HT1080 (cell line): ENCODE measurements at regions not wholly inside any gene's neighbourhood (a gene's known extent, or its start where the extent isn't known, plus 50 kb on each side); places are given as distances from the start of the nearest gene placed in this dataset.
A peak's percentile ranks its signal among the peaks of the same experiment; 100 is the strongest.

Source experiments
- DNase-seq: peaks from one replicate; pipeline ENCODE4 v3.0.0-alpha.2; 2015; ENCODE audit warnings: low read depth

DNA sequence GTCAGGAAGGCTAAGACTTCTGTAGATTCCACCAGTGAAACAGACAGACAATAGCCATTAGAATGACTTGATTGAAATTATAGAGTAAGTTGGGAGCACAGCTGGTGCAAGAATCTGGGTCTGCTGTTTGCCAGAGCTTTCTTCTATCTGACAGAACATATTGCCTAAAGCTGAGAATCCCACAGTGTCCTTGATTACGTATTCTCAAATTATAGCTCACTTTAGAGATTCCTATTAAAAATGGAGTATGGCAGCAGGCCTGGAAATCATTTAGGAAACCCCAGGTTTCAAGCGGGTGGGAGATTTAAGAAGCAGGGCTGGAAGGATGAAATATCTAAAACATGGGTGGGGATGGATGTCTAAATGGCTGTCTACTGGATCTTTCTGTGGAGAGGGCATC lies 639.7 kb upstream of the CXADR start:
- no peak for DNase-seq

DNA sequence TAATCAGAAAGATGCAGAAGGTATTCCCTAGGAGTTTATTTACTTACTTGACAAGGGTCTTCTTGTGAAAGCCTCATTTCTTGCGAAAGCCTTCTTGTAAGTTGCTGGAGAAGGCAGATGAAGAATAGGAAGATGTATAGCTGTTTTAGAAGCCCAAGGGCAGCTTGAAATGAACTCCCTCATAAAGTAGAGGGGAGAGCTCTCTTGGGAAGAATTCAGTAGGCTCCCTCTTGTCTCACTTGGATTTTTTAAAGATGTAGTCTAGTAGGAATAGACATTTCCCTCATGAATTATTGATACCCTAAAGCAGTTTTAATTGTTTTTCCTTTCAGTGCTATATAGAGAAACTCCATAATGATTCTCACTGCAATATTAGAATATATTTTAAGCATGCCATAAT lies 639.2 kb upstream of the CXADR start:
- DNase-seq, result no peak

DNA sequence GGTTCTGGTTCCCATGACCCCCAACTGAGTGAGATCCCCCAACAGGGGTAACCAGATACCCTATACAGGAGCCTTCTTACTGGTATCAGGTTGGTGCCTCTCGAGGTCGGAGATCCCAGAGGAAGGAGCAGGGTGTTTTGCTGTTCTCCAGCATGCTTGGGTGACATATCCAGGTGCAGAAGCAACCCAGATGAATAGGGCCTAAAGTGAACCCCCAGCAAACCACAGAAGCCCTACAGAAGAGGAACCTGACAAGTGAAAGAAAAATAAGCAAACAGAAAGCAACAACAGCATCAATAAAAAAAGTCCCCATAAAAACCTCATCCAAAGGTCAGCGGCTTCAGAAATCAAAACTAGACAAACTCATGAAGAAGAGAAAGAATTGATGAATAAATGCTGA lies 633.4 kb upstream of the CXADR start:
- DNase-seq, result no peak

DNA sequence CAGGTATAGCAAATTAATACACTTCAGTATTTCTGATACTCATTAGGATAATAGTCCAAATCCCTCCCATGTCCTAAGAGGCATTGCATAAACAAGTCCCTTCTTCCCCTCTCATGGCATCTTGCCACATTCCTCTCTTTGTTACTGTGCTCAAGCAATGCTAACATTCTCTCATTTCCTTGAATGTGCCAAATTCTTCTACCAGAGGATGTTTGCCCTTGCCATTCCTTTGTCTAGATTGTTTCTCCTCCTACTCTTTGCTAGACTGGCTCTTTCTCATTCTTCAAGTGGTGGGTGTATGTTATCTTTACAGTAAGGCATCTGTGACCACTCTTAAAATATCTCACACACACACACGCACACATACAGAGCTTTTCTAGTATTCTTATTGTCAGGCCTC lies 621.0 kb upstream of the CXADR start:
- peak; percentile 1 for DNase-seq

DNA sequence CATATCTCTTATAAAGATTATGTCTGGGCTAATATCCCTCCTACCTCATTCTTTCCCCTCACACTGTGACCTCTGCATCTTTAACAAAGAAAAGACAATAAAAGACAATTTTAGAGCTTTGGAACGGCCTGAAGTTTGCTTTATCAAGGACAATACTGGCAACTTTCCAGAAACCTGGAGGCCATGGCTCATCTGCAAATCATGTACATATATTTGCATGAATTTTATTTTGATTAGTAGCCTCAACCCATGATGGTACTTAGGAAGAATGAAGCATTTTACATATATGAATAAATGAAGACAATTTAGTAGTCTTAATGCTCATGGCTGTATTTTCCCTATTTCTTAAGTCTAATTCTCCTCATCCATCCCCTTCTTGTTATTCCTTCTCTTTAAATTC lies 612.2 kb upstream of the CXADR start:
- no peak for DNase-seq

DNA sequence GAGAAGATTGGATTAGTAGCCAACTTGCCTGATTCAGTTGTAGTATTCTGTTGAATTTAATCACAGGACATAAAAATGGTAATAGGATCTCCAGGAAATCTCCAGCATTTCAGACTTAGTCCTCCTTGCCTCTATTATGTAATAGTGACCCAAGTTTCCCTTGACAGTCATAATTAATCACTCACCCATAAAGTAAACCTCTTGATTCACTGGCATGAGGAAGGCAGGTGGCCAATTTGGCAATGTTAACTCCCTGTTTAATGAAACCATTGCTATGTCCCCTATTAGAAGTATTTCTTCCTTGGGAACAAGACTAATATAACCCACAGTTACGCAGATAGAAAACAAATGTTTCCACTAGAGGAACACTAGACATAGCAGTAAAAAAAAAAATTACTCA lies 604.8 kb upstream of the CXADR start:
- DNase-seq, result peak; percentile 5

DNA sequence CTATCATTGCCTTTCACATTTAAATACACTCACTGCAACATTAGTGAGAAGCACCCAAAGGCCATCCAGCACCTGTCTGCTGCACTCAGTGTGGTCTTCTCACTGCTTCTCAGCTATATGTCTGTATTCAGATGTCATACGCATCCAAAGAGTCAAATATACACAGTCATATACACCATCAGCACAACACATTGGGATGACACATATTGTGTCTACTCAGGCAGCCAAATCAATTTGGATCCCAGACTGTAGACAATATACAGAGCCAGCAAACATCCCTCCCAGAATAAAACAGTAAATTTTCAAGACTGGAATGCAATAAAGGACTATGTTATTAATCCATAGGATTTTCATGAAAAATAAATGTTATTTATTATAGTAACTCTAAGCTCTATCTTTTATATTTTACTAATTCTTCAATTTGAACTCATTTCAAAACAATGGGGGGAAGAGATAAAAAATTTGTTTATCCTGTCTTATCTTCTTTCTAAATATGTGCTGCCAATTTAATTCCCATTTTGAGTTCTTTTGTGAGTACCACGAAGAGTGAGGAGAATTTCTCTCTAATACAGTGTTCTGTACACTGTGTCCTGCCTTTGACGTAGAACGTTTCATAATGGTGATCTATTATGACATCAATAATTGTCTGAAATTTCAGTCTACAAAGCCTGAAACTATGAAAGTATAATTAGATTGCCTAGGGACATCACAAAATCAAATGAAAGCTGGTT lies 602.2 kb upstream of the CXADR start:
- no peak for DNase-seq

DNA sequence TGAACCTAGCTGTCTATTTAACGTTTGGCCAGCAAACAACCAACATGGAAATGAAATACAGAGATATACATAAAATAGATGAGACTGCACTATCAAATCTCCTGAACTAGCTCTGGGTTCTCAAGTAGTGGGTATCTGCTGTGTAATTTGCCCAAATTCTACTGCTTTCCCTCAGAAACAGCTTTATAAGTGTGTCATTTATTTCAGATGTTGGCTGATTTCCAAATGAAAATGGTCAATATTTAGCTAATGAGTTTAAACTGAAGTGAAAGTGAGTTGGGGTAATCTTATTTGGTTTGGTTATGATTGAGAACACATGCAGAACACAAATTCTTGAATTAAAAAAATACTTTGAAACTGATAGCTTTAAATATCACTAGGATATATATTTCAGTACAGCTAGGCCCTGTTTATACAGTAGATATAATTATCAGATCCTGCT lies 601.7 kb upstream of the CXADR start:
- DNase-seq, result no peak

DNA sequence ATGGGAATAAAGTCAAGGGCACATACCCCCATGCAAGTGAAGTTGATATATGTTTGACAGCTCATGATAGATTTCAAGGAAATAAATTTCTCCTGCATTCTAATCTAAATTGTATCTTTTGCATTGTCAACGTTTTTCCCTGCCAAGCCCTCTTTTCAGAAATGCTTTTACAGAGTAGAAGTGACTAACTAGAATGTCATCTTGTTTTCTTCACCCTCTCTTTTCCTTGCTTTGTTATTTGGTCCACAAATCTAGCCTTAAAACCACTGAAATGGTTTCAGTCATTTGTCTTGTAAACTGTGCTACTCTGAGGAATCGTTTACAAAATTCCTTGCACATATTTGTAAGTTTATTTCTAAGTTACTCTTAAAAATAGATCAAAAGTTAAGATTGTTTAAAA lies 600.8 kb upstream of the CXADR start:
- DNase-seq, result no peak

DNA sequence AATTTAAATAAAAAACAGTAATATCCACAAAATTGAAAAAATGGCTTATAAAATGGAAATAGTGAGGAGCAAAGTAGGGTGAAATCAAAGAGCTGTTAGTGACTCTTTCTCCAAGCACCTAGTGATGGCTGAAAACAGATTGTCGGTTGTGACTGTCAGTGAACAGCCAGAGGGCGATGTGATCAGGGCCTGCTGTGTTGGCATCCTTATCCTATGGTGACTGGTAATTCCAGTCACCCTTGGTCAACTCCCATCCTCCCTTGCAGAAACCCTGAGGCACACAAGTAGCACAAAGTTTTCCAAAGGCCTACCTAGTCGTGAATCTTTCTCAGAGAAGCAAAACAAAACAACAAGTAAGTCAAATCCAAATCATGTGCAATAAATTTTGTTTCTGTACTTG lies 599.8 kb upstream of the CXADR start:
- DNase-seq, result no peak

DNA sequence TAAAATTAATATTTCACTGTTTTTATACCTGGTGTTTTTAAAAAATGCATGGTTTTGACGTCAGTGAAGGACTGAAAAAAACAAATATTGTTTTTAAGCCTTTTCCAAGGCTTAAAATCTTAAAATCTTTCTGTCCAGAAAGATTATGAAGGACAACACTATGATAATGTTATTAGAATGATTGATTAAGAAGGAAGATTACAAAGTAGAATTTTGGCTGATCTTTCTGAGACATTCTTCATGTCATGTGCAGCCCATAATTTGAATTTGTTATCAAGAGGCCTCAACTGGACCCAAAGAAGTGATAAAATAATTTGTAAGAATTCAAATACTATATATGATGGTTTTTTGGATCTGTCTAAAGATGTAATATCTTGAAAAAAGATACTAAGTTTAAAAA lies 584.4 kb upstream of the CXADR start:
- no peak for DNase-seq

DNA sequence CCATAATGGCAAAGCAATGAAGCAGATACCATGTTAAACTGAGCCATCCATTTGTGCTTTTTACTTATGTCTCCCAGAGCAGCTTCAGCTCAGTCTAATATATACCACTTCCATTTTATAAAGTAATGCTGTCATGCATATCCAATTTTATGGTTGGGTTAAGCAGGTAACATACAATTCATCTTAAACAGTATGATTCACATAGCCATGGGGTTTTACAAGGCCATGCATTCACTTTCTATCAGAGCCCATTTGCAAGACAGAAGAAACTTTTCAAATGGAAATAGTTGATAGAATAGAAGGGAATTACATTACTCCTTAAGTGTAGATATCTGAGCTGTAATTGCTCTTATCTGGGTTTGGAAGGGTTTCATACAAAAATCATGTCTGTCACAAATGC lies 580.5 kb upstream of the CXADR start:
- DNase-seq, result no peak

DNA sequence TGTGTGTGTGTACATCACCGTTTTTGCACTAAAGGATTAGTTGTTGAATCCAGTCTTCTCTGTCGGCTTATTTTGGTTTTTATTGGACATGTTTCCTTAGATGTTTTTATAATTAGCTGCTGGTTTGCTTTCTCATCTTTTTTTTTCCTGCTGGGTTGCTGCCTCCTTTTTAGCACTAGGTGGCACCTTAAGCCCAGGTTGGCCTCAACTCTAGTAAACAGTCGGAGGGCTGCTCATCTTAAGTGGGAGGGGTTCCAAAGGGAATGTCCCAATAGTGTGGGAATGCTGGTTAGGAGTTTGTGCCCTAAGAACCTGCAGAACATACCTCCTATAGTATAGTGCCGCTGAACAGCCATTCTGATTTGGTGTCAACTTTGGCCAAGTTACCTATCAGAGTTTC lies 570.1 kb upstream of the CXADR start:
- peak; percentile 30 for DNase-seq

DNA sequence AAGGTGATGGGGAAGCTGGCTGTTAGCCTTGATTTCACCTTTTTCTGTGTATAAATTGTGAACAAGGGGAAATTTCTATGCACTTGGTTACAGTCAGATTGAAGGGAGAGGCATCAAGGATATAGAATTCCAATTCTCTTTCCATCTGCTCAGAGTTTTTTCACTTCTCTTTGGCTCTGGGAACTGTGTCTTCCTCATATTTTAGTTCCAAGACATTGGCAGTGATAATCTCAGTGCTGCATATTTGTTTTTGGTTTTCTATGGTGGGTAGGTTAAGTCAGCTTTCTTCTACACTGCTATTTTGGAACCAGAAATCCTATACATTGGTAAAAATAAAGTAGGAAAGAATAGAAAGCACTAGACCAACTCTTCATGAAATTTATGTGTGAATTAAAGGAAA lies 569.6 kb upstream of the CXADR start:
- DNase-seq, result no peak

DNA sequence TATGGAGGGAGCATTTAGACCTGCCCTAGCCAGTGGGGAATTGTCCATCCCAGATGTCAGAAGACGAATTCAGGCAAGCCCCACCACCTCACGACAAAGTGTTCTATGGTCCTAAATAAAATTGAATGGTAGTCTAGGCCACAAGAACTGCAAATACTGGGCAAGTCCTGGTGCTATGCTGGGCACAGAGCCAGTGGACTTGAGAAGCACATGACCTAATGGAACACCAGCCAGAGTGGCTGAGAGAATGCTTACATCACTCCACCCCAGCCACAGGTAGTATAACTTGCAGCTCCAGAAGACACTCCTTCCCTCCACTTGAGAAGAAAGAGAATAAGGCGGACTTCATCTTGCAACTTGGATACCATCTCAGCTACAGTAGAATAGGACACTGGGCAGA lies 567.3 kb upstream of the CXADR start:
- DNase-seq, result no peak

DNA sequence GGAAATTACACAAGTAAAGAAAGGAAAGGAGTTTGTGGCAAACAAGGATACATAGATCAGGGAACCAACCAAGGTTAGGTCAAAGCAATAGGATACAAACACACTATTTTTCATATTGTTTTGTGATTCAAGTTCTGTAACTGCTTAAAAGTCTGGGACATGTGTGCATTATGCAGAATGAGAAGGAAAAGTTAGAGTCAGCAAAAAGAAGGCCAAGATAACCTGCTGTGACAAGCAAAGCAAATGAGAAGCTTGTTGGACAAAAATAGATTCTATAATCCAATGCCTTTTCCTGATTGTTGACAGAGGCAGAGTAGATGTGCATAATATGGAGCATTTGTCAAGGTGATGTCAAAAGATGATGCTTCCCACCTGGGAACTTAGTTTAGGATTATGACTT lies 556.0 kb upstream of the CXADR start:
- no peak for DNase-seq

DNA sequence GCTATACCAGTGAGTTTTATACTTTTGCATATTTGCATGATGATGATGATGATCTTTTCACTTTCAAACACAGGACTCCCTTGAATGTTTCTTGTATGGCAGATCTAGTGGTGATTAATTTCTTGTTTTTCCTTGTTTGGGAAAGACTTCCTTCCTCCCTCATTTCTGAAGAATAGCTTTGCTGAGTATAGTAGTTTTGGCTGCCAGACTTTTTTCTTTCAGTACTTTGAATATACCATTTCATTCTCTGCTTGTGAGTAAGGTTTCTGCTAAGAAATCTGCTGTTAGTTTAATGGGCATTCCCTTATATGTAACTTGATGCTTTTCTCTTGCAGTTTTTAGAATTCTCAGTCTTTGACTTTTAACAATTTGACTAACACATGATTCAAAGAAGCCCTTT lies 547.4 kb upstream of the CXADR start:
- no peak for DNase-seq

DNA sequence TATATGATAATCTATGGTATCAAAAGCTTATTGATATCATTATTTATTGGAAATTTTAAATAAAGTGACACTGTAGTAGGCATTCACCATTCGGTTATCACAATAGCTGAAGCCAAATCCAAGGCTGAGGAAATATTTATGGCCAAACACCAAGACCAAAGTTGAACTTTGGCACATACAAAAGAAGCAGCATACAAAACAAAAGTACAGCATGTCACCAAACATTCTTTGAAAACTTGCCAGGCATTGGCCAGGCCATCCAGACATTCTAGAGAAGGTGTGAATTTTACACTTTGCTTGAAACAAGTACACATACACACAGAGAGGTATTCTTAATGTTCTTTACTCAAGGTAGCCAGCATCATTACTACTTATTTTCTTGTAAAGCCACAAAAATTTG lies 544.4 kb upstream of the CXADR start:
- no peak for DNase-seq

DNA sequence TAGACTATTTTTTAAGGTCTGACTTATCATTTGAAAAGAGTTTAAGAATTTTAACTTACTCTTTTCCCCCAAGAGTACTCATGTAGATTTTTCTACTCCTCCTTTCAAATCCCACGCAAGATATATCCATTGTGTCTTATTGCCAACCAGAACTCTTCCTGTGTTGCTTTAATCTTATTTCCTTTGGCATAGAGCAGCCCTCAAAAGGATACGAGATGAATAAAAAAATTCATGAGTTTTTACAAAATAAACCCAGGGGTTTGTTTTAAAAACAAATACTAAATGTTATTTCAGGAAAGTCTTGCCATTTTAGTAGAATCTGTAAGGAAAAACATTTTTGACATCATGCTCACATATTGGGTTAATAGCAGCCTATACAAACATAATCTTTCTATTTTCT lies 543.2 kb upstream of the CXADR start:
- no peak for DNase-seq

DNA sequence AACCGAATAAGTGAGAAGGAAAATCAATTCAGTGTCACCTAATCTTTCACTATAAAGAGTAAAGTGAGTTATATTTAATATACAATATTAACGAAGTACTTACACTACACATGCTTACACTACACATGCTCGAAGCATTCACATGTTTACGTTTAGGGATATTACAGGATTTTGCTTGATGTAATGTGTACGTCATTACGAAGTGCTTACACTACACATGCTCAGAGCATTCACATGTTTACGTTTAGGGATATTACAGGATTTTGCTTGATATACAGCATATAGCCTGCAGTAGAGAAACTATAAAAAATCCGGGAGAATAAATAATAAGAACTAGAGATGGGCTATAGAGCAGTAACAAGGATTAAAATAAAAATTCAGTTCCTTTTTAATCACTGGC lies 538.8 kb upstream of the CXADR start:
- DNase-seq, result no peak

DNA sequence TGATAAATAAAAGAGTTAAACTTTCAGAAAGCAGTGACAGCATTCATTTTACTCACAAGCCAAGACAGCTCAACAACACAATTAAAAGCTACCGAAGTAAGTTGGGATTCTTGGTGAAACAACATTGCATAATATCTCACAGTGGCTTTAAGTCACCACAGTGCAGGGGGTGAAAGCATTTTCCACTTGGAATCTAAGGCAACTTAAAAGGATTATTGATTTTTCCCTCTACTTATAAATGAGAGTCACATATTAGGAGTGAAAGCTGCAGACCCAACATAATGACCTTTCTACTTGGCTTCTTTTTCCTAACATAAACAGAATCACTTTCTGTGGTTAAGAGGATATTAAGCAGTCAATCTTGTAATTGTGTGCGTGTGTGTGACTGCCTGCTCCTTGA lies 536.6 kb upstream of the CXADR start:
- no peak for DNase-seq

DNA sequence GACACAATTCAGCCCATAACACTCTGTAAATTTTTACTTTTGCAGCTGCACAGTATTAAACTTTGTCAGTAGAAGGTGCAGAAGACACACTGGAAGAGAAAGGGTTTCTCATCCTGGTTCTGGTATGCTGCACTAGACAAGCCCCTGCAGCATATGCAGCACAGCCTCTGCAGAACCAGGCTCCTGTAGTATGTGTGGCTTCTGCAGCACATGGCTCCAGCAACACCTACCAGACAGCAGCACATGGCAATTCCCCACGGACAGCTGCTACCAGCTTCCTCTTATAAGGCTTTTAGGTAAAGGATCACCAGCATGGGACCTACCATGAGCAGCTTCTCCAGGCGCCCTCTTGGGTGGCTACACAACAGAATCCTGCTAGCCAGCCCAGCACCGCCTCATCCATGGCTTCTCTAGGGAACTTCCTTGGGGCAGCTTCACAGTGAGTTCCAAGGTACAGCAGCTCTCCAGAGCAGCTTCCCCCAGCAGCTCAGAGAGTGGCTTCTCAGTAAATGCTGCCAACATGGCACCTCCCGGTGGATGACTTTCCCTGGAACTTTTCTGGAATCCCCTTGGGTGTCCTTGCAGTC lies 534.4 kb upstream of the CXADR start:
- DNase-seq, result no peak

DNA sequence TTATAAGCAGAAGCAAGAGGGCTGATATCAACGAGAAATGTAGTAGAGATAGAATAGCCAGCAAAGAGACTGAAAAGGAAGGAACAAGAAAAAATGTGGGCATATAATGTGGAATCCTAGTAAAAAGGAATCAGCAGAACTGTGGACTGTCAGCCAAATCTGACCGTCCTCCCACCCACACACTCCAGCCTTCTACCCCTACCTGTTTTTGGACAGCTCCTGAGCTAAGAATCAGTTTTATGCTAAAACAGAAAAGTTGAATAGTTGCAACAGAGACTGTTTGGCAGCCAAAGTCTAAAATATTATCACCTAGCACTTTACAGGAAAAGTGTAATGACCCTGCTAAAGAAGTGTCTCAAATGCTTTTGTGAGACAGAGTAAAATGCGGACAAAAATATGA lies 533.3 kb upstream of the CXADR start:
- no peak for DNase-seq

DNA sequence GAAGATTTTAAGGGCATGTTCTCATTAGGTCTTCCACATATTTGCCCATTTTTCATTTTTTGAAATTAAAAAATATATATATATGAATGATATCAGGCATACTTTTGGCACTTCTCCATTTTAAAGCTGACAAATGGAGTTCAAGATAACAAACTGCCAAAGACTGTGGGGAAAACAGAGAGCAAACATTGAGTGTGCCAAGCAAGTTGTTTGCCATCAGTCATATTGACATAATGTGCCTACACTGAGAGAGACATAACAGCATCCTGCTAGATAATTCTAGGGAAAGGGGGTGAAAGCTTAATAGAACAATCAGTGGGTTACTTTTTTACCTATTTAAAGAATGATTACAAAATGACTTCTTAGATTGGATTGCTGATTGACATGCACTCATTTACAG lies 529.4 kb upstream of the CXADR start:
- DNase-seq, result no peak
